ENCODE measurements at regions not wholly inside any gene's neighbourhood (a gene's known extent, or its start where the extent isn't known, plus 50 kb on each side); places are given as distances from the start of the nearest gene placed in this dataset.

DNA sequence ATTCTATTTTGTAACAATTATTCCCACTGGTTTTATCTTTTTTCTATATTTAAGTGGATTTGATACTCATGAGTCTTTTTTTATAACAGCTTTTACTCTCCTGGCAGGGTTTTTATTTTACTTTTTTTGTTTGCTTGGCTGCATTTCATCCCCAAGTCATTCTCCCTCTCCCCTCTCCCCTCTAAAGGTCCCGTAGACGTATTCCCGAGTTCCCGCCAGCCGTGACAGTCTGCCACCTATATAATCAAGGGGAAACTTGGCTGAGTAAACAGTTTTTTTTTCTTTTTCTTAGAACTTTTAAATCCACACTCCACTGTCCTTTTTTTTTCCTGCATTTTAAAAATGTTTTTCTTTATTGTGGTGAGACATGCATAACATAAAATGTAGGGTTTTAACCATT is 433.1 kb upstream of the HS6ST1 start:
- H3K79me2 ChIP-seq (ENCODE audit: insufficient read depth): no peaks in the 10 kb centered on the region
- no peaks in the 10 kb centered on the region for H3K9me3 ChIP-seq
- no peaks in the 10 kb centered on the region for H3K27me3 ChIP-seq (ENCODE audit: insufficient read depth)
- no peaks in the 10 kb centered on the region for H3F3A ChIP-seq (replicated peaks; ENCODE audit: insufficient read depth)
- peaks cover 0 to 11% of the 10 kb centered on the region in 2 experiments; a peak in 1 of 4 replicates for H3K4me1 ChIP-seq (ENCODE audit: control insufficient read depth in 1 of 2, insufficient read depth in 2 of 2, low read depth in 1 of 2, low read length in 1 of 2)
- H2AFZ ChIP-seq (ENCODE audit: low read depth): no peak overlapping the region
- DNase-seq: no peak
- 68% methylated on average over 5 of the region's 5 CpGs for WGBS (ENCODE audit: low lambda C conversion rate)
- no peak overlapping the region for H3K9ac ChIP-seq
- H3K9me2 ChIP-seq: no peaks in the 10 kb centered on the region
- POLR2A ChIA-PET: no interaction called here
- H3K27ac ChIP-seq (ENCODE audit: low read depth in 2 of 2, low read length in 1 of 2): no peak overlapping the region
- no peak overlapping the region for H3K4me3 ChIP-seq (ENCODE audit: low read depth in 2 of 2, low read length in 1 of 2)
- no peak overlapping the region for H3K4me2 ChIP-seq
- no peaks in the 10 kb centered on the region for H4K20me1 ChIP-seq (ENCODE audit: insufficient read depth)
- CTCF ChIA-PET: interaction anchor here (1.7 kb wide), 1 partner anchor 15 kb away, joined by 5 read pairs; no protein-coding TSS in a partner anchor
- H3K36me3 ChIP-seq (replicated peaks in 1 of 2; ENCODE audit: control insufficient read depth in 1 of 2, insufficient read depth in 2 of 2, low read length in 1 of 2): no peaks in the 10 kb centered on the region
- TF ChIP-seq MEF2A (IDR thresholded peaks at IDR 0.05; ENCODE audit: borderline replicate concordance, low read depth): no peak

DNA sequence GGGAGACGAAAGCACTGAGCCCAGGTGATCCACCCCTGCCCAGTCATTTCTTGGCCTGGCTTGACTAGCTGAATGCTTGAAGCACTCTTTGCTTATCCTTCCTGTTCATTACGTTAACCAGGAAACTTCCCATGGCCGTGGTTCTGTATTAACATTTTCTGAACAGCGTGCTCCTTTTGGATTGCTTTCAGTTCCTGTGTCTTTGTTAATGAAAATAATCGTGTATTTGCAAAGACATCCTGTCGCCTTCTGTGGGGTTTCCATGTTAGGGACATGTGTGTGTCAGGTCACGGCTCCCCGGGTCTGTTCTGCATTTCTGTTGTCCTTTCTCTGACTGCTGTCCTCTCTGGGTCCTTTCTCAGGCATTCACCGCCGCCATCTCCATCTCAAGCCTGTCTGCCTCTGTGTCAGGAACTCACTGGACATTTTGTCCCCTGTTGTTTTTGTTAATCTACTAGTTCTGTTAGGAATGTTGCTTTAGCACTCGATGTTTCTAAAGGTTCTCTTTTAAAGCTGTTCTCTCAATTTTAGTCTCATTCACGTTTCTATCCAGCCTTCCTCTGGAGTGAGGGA is 434.1 kb upstream of the HS6ST1 start:
- H3K9ac ChIP-seq: no peak overlapping the region
- no peak for DNase-seq
- peaks cover 0 to 11% of the 10 kb centered on the region in 2 experiments; a peak in 1 of 4 replicates for H3K4me1 ChIP-seq (ENCODE audit: control insufficient read depth in 1 of 2, insufficient read depth in 2 of 2, low read depth in 1 of 2, low read length in 1 of 2)
- TF ChIP-seq, protein P1, sequence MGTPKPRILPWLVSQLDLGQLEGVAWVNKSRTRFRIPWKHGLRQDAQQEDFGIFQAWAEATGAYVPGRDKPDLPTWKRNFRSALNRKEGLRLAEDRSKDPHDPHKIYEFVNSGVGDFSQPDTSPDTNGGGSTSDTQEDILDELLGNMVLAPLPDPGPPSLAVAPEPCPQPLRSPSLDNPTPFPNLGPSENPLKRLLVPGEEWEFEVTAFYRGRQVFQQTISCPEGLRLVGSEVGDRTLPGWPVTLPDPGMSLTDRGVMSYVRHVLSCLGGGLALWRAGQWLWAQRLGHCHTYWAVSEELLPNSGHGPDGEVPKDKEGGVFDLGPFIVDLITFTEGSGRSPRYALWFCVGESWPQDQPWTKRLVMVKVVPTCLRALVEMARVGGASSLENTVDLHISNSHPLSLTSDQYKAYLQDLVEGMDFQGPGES (IDR thresholded peaks at IDR 0.05; ENCODE audit: low read depth, low read length): no peak
- TF ChIP-seq, protein P2, sequence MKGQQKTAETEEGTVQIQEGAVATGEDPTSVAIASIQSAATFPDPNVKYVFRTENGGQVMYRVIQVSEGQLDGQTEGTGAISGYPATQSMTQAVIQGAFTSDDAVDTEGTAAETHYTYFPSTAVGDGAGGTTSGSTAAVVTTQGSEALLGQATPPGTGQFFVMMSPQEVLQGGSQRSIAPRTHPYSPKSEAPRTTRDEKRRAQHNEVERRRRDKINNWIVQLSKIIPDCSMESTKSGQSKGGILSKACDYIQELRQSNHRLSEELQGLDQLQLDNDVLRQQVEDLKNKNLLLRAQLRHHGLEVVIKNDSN (IDR thresholded peaks at IDR 0.05; ENCODE audit: borderline replicate concordance, low read depth): no peak
- TF ChIP-seq GABPA (IDR thresholded peaks at IDR 0.05; ENCODE audit: low read depth) (no peak), RAD21 (IDR thresholded peaks at IDR 0.05; ENCODE audit: low read length) (no peak), SIN3A (IDR thresholded peaks at IDR 0.05; ENCODE audit: borderline replicate concordance, low read depth, low read length) (no peak), NFIC (IDR thresholded peaks at IDR 0.05; ENCODE audit: borderline replicate concordance) (no peak), POLR2AphosphoS5 (IDR thresholded peaks at IDR 0.05; ENCODE audit: low read depth, low read length) (no peak), RXRA (IDR thresholded peaks at IDR 0.05; ENCODE audit: borderline replicate concordance, low read depth) (no peak), MAX (IDR thresholded peaks at IDR 0.05; ENCODE audit: low read depth) (no peak)
- H3K27ac ChIP-seq (ENCODE audit: low read depth in 2 of 2, low read length in 1 of 2): no peak overlapping the region
- CTCF ChIA-PET: interaction anchor here (1.7 kb wide), 1 partner anchor 16 kb away, joined by 5 read pairs; no protein-coding TSS in a partner anchor
- no peaks in the 10 kb centered on the region for H3K9me3 ChIP-seq
- POLR2A ChIA-PET: no interaction called here
- WGBS (ENCODE audit: low lambda C conversion rate): 39% methylated on average over 12 of the region's 12 CpGs
- H3K9me2 ChIP-seq: no peaks in the 10 kb centered on the region
- no peak overlapping the region for H3K4me2 ChIP-seq
- H2AFZ ChIP-seq (ENCODE audit: low read depth): no peak overlapping the region
- no peak overlapping the region for H3K4me3 ChIP-seq (ENCODE audit: low read depth in 2 of 2, low read length in 1 of 2)
- no peaks in the 10 kb centered on the region for H3K27me3 ChIP-seq (ENCODE audit: insufficient read depth)
- no peaks in the 10 kb centered on the region for H3F3A ChIP-seq (replicated peaks; ENCODE audit: insufficient read depth)
- no peaks in the 10 kb centered on the region for H3K79me2 ChIP-seq (ENCODE audit: insufficient read depth)
- H4K20me1 ChIP-seq (ENCODE audit: insufficient read depth): no peaks in the 10 kb centered on the region
- no peaks in the 10 kb centered on the region for H3K36me3 ChIP-seq (replicated peaks in 1 of 2; ENCODE audit: control insufficient read depth in 1 of 2, insufficient read depth in 2 of 2, low read length in 1 of 2)

All from SK-N-SH (cell line).